GM12878 (cell line): ENCODE measurements at regions not wholly inside any gene's neighbourhood (a gene's known extent, or its start where the extent isn't known, plus 50 kb on each side); places are given as distances from the start of the nearest gene placed in this dataset.

Source experiments
- ATAC-seq: fragments of 200-7000 bp; cut with Tn5 transposase; 3 replicates; pipeline ENCODE4 v1.9.1; 2020; ENCODE audit warnings: mild to moderate bottlenecking, moderate library complexity
- BruUV-seq: library from RNA; stranded (reverse); fragments of 400-500 nt; replicated peaks from 2 replicates; lab custom pipeline; 2021; lab: Mats Ljungman, UMichigan
- CTCF ChIA-PET: fragments of 300-600 bp; sonication (Branson Sonifier 250); formaldehyde crosslinking; extraction: SDS; loops from one replicate; lab custom pipeline; 2021; ENCODE audit warnings: inconsistent platforms; lab: Yijun Ruan, JAX
- POLR2A ChIA-PET: fragments of 350-600 bp; formaldehyde crosslinking; extraction: SDS; loops from one replicate; lab custom pipeline; 2021; ENCODE audit warnings: inconsistent platforms; lab: Charles Lee
- RAD21 ChIA-PET: fragments of 300-600 bp; sonication (Branson Sonifier 250); formaldehyde crosslinking; loops from one replicate; lab custom pipeline; 2023; ENCODE audit warnings: antibody characterized with exemption; ENCODE audit not compliant: unreplicated experiment; lab: Charles Lee
- SMC1A ChIA-PET: fragments of 300-600 bp; sonication (Branson Sonifier 250); formaldehyde crosslinking; loops from one replicate; lab custom pipeline; 2023; ENCODE audit not compliant: unreplicated experiment, uncharacterized antibody; lab: Charles Lee
- DNase-seq: peaks from one replicate; pipeline ENCODE4 v3.0.0-alpha.2; 2011; ENCODE audit warnings: low read depth, low spot score
- FAIRE-seq: peaks from 3 replicates; lab custom pipeline; 2011; peaks lifted over from hg19 to GRCh38; lab: Jason Lieb, UNC
- H2AFZ ChIP-seq: 2 replicates; pipeline ENCODE4 v1.6.0; 2011; ENCODE audit warnings: low read depth, low read length, control low read depth; ENCODE audit not compliant: control insufficient read depth
- H3K27ac ChIP-seq: 2 replicates; pipeline ENCODE4 v1.5.1; 2011; ENCODE audit warnings: control low read depth; ENCODE audit not compliant: control insufficient read depth, insufficient read depth
- H3K27me3 ChIP-seq, 2 experiments: replicated peaks in 1 of 2; 2 replicates each; pipeline versions ENCODE4 v1.6.0 to v1.6.1; 2011; ENCODE audit warnings: low read length in 1 of 2; ENCODE audit not compliant: control insufficient read depth in 2 of 2, insufficient read depth in 2 of 2
- H3K36me3 ChIP-seq, 2 experiments: 2 replicates each; pipeline ENCODE4 v1.5.1; 2011; ENCODE audit warnings: low read length in 1 of 2; ENCODE audit not compliant: control insufficient read depth in 2 of 2, insufficient read depth in 2 of 2
- H3K4me1 ChIP-seq: 2 replicates; pipeline ENCODE4 v1.6.1; 2011; ENCODE audit warnings: mild to moderate bottlenecking, low read length, moderate library complexity, mixed read lengths; ENCODE audit not compliant: control insufficient read depth, insufficient read depth
- H3K4me2 ChIP-seq: 2 replicates; pipeline ENCODE4 v1.6.0; 2011; ENCODE audit warnings: control low read depth; ENCODE audit not compliant: control insufficient read depth, insufficient read depth
- H3K4me3 ChIP-seq: fragments of 200-600 bp; sonication (generic); 2 replicates; pipeline ENCODE4 v1.5.1; 2016
- H3K79me2 ChIP-seq: 2 replicates; pipeline ENCODE4 v1.6.0; 2011; ENCODE audit warnings: low read length; ENCODE audit not compliant: control insufficient read depth, insufficient read depth
- H3K9ac ChIP-seq: 2 replicates; pipeline ENCODE4 v1.8.0; 2011; ENCODE audit warnings: low read length, control low read depth, mixed read lengths; ENCODE audit not compliant: control insufficient read depth, insufficient read depth
- H3K9me3 ChIP-seq: replicated peaks from 3 replicates; pipeline ENCODE4 v1.5.1; 2011; ENCODE audit warnings: mild to moderate bottlenecking, low read length; ENCODE audit not compliant: control insufficient read depth, insufficient read depth
- H4K20me1 ChIP-seq: 2 replicates; pipeline ENCODE4 v1.6.0; 2011; ENCODE audit not compliant: control insufficient read depth, insufficient read depth
- BCL11A ChIP-seq: IDR thresholded peaks from 2 replicates; pipeline ENCODE4 v1.6.1; 2011; ENCODE audit warnings: low read depth, low read length
- FOXK2 ChIP-seq: fragments of 450-650 bp; IDR thresholded peaks from 2 replicates; pipeline ENCODE4 v1.6.1; 2017; ENCODE audit warnings: mild to moderate bottlenecking, moderate library complexity
- KAT2A ChIP-seq: conservative IDR thresholded peaks from 2 replicates; pipeline ENCODE4 v1.6.1; 2011; ENCODE audit warnings: low read depth, low read length; ENCODE audit not compliant: control insufficient read depth
- KDM1A ChIP-seq: fragments of 200-600 bp; sonication (generic); IDR thresholded peaks from 2 replicates; pipeline ENCODE4 v1.6.1; 2016; ENCODE audit warnings: borderline replicate concordance
- MXI1 ChIP-seq: fragments of 150-350 bp; IDR thresholded peaks from 2 replicates; pipeline ENCODE4 v1.6.1; 2011; ENCODE audit warnings: low read depth, mild to moderate bottlenecking, inconsistent platforms, low read length, improper control_type of control experiment
- RFX5 ChIP-seq: IDR thresholded peaks from 2 replicates; pipeline ENCODE4 v1.6.1; 2011; ENCODE audit warnings: low read depth, low read length, improper control_type of control experiment
- SMARCA5 ChIP-seq: fragments of 450-650 bp; IDR thresholded peaks from 2 replicates; pipeline ENCODE4 v1.6.1; 2017; ENCODE audit warnings: mild to moderate bottlenecking
- TARDBP ChIP-seq: IDR thresholded peaks from 2 replicates; pipeline ENCODE4 v1.6.1; 2016; ENCODE audit warnings: borderline replicate concordance
- YBX1 ChIP-seq: fragments of 450-650 bp; IDR thresholded peaks from 2 replicates; pipeline ENCODE4 v1.6.1; 2016; ENCODE audit warnings: antibody characterized with exemption
- YY1 ChIP-seq: IDR thresholded peaks from 2 replicates; pipeline ENCODE4 v1.6.1; 2011; ENCODE audit warnings: low read depth, mild to moderate bottlenecking, low read length
- WGBS: methylation state at CpG from one replicate; pipeline ENCODE4 v1.1.6; 2016; ENCODE audit warnings: low lambda C conversion rate; ENCODE audit not compliant: insufficient replicate concordance, insufficient coverage; ENCODE audit errors: missing lambda C conversion rate; 5-methylcytosine and 5-hydroxymethylcytosine counted together
- in situ Hi-C: fragments of 300-500 bp; cut with MboI; formaldehyde crosslinking; loops from 9 replicates; pipeline ENCODE4 v1.14.3; 2018; ENCODE audit warnings: mixed read lengths
- intact Hi-C: fragments of 100-400 bp; cut with micrococcal nuclease; formaldehyde crosslinking; loops from one replicate; pipeline ENCODE4 v1.14.2; 2022; ENCODE audit not compliant: unreplicated experiment
- TF ChIP-seq, protein P1 (sequence below): fragments of 450-650 bp; formaldehyde crosslinking; IDR thresholded peaks from 2 replicates; pipeline ENCODE4 v1.5.0; 2022; ENCODE audit warnings: mild to moderate bottlenecking, missing genetic modification characterization
- TF ChIP-seq, protein P2 (sequence below): IDR thresholded peaks from 2 replicates; pipeline ENCODE4 v1.6.1; 2012; ENCODE audit warnings: low read depth, low read length, improper control_type of control experiment
- TF ChIP-seq, protein P3 (sequence below): IDR thresholded peaks from 2 replicates; pipeline ENCODE4 v1.6.1; 2011; ENCODE audit warnings: low read depth, mild to moderate bottlenecking, low read length, moderate library complexity, borderline replicate concordance; ENCODE audit errors: extremely low read depth
- TF ChIP-seq, protein P4 (sequence below): IDR thresholded peaks from 2 replicates; pipeline ENCODE4 v1.6.1; 2011; ENCODE audit warnings: mild to moderate bottlenecking, low read depth, low read length, moderate library complexity; ENCODE audit not compliant: insufficient replicate concordance
- TF ChIP-seq, protein P5 (sequence below): fragments of 450-650 bp; IDR thresholded peaks from 2 replicates; pipeline ENCODE4 v1.6.1; 2014; ENCODE audit warnings: mild to moderate bottlenecking

DNA sequence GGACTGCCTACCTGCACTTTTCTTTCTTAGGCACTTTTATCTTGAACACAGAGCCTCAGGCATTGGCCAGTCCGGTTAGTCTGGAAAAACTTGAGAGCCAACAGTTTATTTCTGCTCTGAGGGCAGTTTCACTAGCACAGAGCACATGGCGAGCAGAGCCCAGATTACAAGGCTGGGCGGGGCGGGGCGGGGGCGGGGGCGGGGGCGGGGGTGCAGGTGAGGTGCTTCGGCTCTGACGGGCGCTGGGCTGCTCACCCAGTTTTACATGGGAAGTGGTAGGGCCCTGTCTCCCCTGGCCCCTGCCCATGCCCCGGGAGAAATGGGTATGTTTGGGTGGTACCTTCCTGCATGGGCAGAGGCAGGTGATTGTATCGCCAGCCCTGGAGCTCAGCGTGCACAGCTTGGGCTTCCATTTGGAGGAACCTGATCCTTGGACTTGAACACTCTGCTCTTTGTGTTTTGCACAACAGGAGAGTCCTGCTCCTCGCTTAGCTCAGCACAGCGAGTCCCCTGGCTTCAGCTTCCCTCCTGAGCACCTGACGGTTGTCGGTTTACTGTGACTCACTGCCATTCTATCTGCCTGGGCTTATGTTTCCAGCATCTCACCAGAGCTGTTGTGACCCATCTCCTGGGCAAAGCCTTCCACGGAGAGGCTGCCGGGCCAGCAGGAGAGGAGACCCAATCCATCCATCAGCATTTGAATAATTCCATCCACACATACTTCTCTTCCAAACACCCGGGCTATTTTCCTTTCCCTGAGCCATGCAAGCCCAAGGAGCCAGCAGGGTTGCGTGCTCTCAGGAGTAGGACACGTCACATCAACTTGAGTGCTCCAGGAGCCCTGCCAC lies 108.5 kb downstream of the ARF6 start:
- no peak for FAIRE-seq
- H3K27ac ChIP-seq, result peak overlapping the region; percentile 99
- ChIA-PET RAD21 (interaction anchor here (0.6 to 6.7 kb wide), 25 partner anchors 9 to 530 kb away, joined by 3 to 107 read pairs (median 11); partner anchors contain the start of genes ARF6 and NEMF), SMC1A (interaction anchor here (0.8 to 7.5 kb wide), 29 partner anchors 9 to 367 kb away, joined by 3 to 133 read pairs (median 5); partner anchors contain the start of gene ARF6), POLR2A (interaction anchor here (0.6 to 9.3 kb wide), 24 partner anchors 10 to 368 kb away, joined by 3 to 119 read pairs (median 7); no protein-coding TSS in a partner anchor), CTCF (interaction anchor here (0.8 to 8.7 kb wide), 14 partner anchors 10 to 368 kb away, joined by 3 to 82 read pairs (median 5); partner anchors contain the start of genes ARF6 and NEMF)
- peak overlapping the region; percentile 96 for H3K9ac ChIP-seq
- peaks cover 41% of the 10 kb centered on the region for H3K4me1 ChIP-seq
- no peaks in the 10 kb centered on the region for H3K27me3 ChIP-seq
- intact Hi-C loops (loop anchor here (5.0 kb wide), 1 partner anchor 39 kb away; no protein-coding TSS in a partner anchor), in situ Hi-C loops (no loop called here)
- peak overlapping the region; percentile 95 for H3K4me2 ChIP-seq
- H4K20me1 ChIP-seq, result no peaks in the 10 kb centered on the region
- peak overlapping the region; percentile 41; the same call in 1 of the 2 replicates for H2AFZ ChIP-seq
- H3K9me3 ChIP-seq, result no peaks in the 10 kb centered on the region
- ATAC-seq, result peak; percentile 54
- DNase-seq, result no peak
- H3K4me3 ChIP-seq, result peak overlapping the region; percentile 57
- BruUV-seq, result TSS peak; percentile 61
- peaks cover 12% of the 10 kb centered on the region for H3K79me2 ChIP-seq
- no peaks in the 10 kb centered on the region for H3K36me3 ChIP-seq
- WGBS, result 2% methylated on average over 23 of the region's 23 CpGs
- TF ChIP-seq MXI1 (peak; percentile 79), YBX1 (no peak), KDM1A (no peak), SMARCA5 (peak; percentile 58; the same call in 1 of the 2 replicates), BCL11A (peak; percentile 82; the same call in 1 of the 2 replicates), RFX5 (no peak), YY1 (0 out of 2 replicates have a peak, but pooled peaks have one; percentile 63), FOXK2 (no peak), TARDBP (no peak), KAT2A (no peak)
- TF ChIP-seq, protein P1, sequence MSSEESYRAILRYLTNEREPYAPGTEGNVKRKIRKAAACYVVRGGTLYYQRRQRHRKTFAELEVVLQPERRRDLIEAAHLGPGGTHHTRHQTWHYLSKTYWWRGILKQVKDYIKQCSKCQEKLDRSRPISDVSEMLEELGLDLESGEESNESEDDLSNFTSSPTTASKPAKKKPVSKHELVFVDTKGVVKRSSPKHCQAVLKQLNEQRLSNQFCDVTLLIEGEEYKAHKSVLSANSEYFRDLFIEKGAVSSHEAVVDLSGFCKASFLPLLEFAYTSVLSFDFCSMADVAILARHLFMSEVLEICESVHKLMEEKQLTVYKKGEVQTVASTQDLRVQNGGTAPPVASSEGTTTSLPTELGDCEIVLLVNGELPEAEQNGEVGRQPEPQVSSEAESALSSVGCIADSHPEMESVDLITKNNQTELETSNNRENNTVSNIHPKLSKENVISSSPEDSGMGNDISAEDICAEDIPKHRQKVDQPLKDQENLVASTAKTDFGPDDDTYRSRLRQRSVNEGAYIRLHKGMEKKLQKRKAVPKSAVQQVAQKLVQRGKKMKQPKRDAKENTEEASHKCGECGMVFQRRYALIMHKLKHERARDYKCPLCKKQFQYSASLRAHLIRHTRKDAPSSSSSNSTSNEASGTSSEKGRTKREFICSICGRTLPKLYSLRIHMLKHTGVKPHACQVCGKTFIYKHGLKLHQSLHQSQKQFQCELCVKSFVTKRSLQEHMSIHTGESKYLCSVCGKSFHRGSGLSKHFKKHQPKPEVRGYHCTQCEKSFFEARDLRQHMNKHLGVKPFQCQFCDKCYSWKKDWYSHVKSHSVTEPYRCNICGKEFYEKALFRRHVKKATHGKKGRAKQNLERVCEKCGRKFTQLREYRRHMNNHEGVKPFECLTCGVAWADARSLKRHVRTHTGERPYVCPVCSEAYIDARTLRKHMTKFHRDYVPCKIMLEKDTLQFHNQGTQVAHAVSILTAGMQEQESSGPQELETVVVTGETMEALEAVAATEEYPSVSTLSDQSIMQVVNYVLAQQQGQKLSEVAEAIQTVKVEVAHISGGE (CRISPR knock-in tag), result no peak
- TF ChIP-seq, protein P2, sequence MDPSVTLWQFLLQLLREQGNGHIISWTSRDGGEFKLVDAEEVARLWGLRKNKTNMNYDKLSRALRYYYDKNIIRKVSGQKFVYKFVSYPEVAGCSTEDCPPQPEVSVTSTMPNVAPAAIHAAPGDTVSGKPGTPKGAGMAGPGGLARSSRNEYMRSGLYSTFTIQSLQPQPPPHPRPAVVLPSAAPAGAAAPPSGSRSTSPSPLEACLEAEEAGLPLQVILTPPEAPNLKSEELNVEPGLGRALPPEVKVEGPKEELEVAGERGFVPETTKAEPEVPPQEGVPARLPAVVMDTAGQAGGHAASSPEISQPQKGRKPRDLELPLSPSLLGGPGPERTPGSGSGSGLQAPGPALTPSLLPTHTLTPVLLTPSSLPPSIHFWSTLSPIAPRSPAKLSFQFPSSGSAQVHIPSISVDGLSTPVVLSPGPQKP, result no peak
- TF ChIP-seq, protein P3, sequence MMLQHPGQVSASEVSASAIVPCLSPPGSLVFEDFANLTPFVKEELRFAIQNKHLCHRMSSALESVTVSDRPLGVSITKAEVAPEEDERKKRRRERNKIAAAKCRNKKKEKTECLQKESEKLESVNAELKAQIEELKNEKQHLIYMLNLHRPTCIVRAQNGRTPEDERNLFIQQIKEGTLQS, result no peak
- TF ChIP-seq, protein P4, sequence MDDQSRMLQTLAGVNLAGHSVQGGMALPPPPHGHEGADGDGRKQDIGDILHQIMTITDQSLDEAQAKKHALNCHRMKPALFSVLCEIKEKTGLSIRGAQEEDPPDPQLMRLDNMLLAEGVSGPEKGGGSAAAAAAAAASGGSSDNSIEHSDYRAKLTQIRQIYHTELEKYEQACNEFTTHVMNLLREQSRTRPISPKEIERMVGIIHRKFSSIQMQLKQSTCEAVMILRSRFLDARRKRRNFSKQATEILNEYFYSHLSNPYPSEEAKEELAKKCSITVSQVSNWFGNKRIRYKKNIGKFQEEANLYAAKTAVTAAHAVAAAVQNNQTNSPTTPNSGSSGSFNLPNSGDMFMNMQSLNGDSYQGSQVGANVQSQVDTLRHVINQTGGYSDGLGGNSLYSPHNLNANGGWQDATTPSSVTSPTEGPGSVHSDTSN, result no peak
- TF ChIP-seq, protein P5, sequence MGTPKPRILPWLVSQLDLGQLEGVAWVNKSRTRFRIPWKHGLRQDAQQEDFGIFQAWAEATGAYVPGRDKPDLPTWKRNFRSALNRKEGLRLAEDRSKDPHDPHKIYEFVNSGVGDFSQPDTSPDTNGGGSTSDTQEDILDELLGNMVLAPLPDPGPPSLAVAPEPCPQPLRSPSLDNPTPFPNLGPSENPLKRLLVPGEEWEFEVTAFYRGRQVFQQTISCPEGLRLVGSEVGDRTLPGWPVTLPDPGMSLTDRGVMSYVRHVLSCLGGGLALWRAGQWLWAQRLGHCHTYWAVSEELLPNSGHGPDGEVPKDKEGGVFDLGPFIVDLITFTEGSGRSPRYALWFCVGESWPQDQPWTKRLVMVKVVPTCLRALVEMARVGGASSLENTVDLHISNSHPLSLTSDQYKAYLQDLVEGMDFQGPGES, result no peak
